PC-3 (cell line): ENCODE measurements at regions not wholly inside any gene's neighbourhood (a gene's known extent, or its start where the extent isn't known, plus 50 kb on each side); places are given as distances from the start of the nearest gene placed in this dataset.

ENCODE experiments used
- ATAC-seq: fragments of 200-7000 bp; cut with Tn5 transposase; 2 replicates; pipeline ENCODE4 v1.9.1; 2020; ENCODE audit warnings: mild to moderate bottlenecking, moderate library complexity
- BruUV-seq: library from RNA; stranded (reverse); fragments of 400-500 nt; replicated peaks from 2 replicates; lab custom pipeline; 2021; lab: Mats Ljungman, UMichigan
- CTCF ChIA-PET: fragments of 300-600 bp; sonication (Branson Sonifier 250); formaldehyde crosslinking; loops from one replicate; lab custom pipeline; 2022; ENCODE audit warnings: antibody characterized with exemption; lab: Charles Lee
- POLR2A ChIA-PET: fragments of 300-600 bp; sonication (Branson Sonifier 250); formaldehyde crosslinking; loops from one replicate; lab custom pipeline; 2022; ENCODE audit warnings: antibody characterized with exemption; ENCODE audit not compliant: unreplicated experiment; lab: Charles Lee
- DNase-seq: peaks from one replicate; pipeline ENCODE4 v3.0.0-alpha.2; 2015
- H2AFZ ChIP-seq: fragments of 300-600 bp; sonication (generic); 2 replicates; pipeline ENCODE4 v1.6.0; 2016; ENCODE audit warnings: antibody characterized with exemption, low read length
- H3F3A ChIP-seq: fragments of 300-600 bp; sonication (generic); one replicate; pipeline ENCODE4 v1.6.0; 2017; ENCODE audit warnings: antibody characterized with exemption, low read length, control low read depth, mild to moderate bottlenecking; ENCODE audit not compliant: unreplicated experiment
- H3K27ac ChIP-seq: fragments of 300-600 bp; sonication (generic); 2 replicates; pipeline ENCODE4 v1.5.1; 2016; ENCODE audit warnings: mild to moderate bottlenecking, low read length
- H3K27me3 ChIP-seq: fragments of 300-600 bp; sonication (generic); 2 replicates; pipeline ENCODE4 v1.6.1; 2016; ENCODE audit warnings: low read length, mixed read lengths
- H3K36me3 ChIP-seq: fragments of 300-600 bp; sonication (generic); 2 replicates; pipeline ENCODE4 v1.6.1; 2016; ENCODE audit warnings: low read depth, mixed run types, low read length, mixed read lengths
- H3K4me1 ChIP-seq: fragments of 300-600 bp; sonication (generic); 2 replicates; pipeline ENCODE4 v1.5.1; 2016; ENCODE audit warnings: low read length; ENCODE audit not compliant: insufficient read depth
- H3K4me2 ChIP-seq: fragments of 300-600 bp; sonication (generic); 2 replicates; pipeline ENCODE4 v1.6.0; 2016; ENCODE audit warnings: low read length
- H3K4me3 ChIP-seq: fragments of 300-600 bp; sonication (generic); 2 replicates; pipeline ENCODE4 v1.5.1; 2016; ENCODE audit warnings: mild to moderate bottlenecking, low read length, mixed read lengths
- H3K79me2 ChIP-seq: fragments of 300-600 bp; sonication (generic); 2 replicates; pipeline ENCODE4 v1.6.1; 2017; ENCODE audit warnings: low read length, mixed read lengths
- H3K9ac ChIP-seq: fragments of 300-600 bp; sonication (generic); 2 replicates; pipeline ENCODE4 v1.6.0; 2016; ENCODE audit warnings: mild to moderate bottlenecking, low read length
- H3K9me2 ChIP-seq: fragments of 300-600 bp; sonication (generic); replicated peaks from 2 replicates; pipeline ENCODE4 v1.6.1; 2016; ENCODE audit warnings: mixed run types, low read length, mixed read lengths
- H3K9me3 ChIP-seq: fragments of 300-600 bp; sonication (generic); 2 replicates; pipeline ENCODE4 v1.6.1; 2016; ENCODE audit warnings: low read length, mixed read lengths
- H4K20me1 ChIP-seq: fragments of 300-600 bp; sonication (generic); 2 replicates; pipeline ENCODE4 v1.6.1; 2016; ENCODE audit warnings: low read length, mixed read lengths
- CTCF ChIP-seq: fragments of 300-600 bp; sonication (generic); conservative IDR thresholded peaks from 2 replicates; pipeline ENCODE4 v1.5.1; 2017; ENCODE audit warnings: antibody characterized with exemption, low read depth, mild to moderate bottlenecking, low read length
- EZH2 ChIP-seq: fragments of 300-600 bp; sonication (generic); IDR thresholded peaks from one replicate; pipeline ENCODE4 v1.6.1; 2017; ENCODE audit warnings: antibody characterized with exemption, mild to moderate bottlenecking, low read length; ENCODE audit not compliant: unreplicated experiment
- EZH2phosphoT487 ChIP-seq: fragments of 300-600 bp; sonication (generic); IDR thresholded peaks from 2 replicates; pipeline ENCODE4 v1.6.1; 2018; ENCODE audit warnings: mild to moderate bottlenecking, antibody characterized with exemption, low read length, borderline replicate concordance
- intact Hi-C: fragments of 100-400 bp; cut with micrococcal nuclease; formaldehyde crosslinking; loops from 2 replicates; pipeline ENCODE4 v1.9.0; 2023

GRCh38 chr10:85008488-85009184 is 680.2 kb downstream of the CCSER2 start:
- no peak for ATAC-seq
- H3K9me3 ChIP-seq = no peaks in the 10 kb centered on the region
- intact Hi-C loops = no loop called here
- H3K4me1 ChIP-seq = no peaks in the 10 kb centered on the region
- H3K27ac ChIP-seq = no peak overlapping the region
- no peak overlapping the region for H3K4me2 ChIP-seq
- no peaks in the 10 kb centered on the region for H3K79me2 ChIP-seq
- no TSS peak for BruUV-seq
- no peak overlapping the region for H3K9ac ChIP-seq
- POLR2A ChIA-PET = no interaction called here
- no peak for DNase-seq
- H3K4me3 ChIP-seq = no peak overlapping the region
- CTCF ChIA-PET = no interaction called here
- TF ChIP-seq EZH2phosphoT487 = no peak
- TF ChIP-seq CTCF = no peak
- TF ChIP-seq EZH2 = no peak
- no peak overlapping the region for H2AFZ ChIP-seq
- no peaks in the 10 kb centered on the region for H4K20me1 ChIP-seq
- no peaks in the 10 kb centered on the region for H3K27me3 ChIP-seq
- no peaks in the 10 kb centered on the region for H3F3A ChIP-seq
- no peaks in the 10 kb centered on the region for H3K36me3 ChIP-seq
- H3K9me2 ChIP-seq = no peaks in the 10 kb centered on the region

GRCh38 chr10:85012305-85012704 is 683.9 kb downstream of the CCSER2 start:
- intact Hi-C loops = no loop called here
- BruUV-seq = no TSS peak
- Histone ChIP-seq H3K4me1 (no peaks in the 10 kb centered on the region), H3K27ac (no peak overlapping the region), H3K36me3 (no peaks in the 10 kb centered on the region), H3K4me2 (no peak overlapping the region), H3F3A (no peaks in the 10 kb centered on the region), H3K79me2 (no peaks in the 10 kb centered on the region), H4K20me1 (no peaks in the 10 kb centered on the region), H3K9ac (no peak overlapping the region), H3K9me3 (no peaks in the 10 kb centered on the region), H3K4me3 (no peak overlapping the region), H3K9me2 (no peaks in the 10 kb centered on the region), H3K27me3 (no peaks in the 10 kb centered on the region), H2AFZ (no peak overlapping the region)
- TF ChIP-seq CTCF (no peak), EZH2phosphoT487 (no peak), EZH2 (no peak)
- ChIA-PET CTCF (no interaction called here), POLR2A (no interaction called here)
- no peak for ATAC-seq
- DNase-seq = no peak

- no peak for TF ChIP-seq EZH2phosphoT487
- TF ChIP-seq CTCF = no peak
- TF ChIP-seq EZH2 = no peak
- H3K9me2 ChIP-seq = no peaks in the 10 kb centered on the region
- H3K4me2 ChIP-seq = no peak overlapping the region
- H3K79me2 ChIP-seq = no peaks in the 10 kb centered on the region
- H3K4me1 ChIP-seq = no peaks in the 10 kb centered on the region
- H3K27me3 ChIP-seq = no peaks in the 10 kb centered on the region
- H3F3A ChIP-seq = no peaks in the 10 kb centered on the region
- H3K36me3 ChIP-seq = no peaks in the 10 kb centered on the region
- ATAC-seq (no peak), DNase-seq (no peak)
- no TSS peak for BruUV-seq
- intact Hi-C loops = no loop called here
- no peaks in the 10 kb centered on the region for H4K20me1 ChIP-seq
- POLR2A ChIA-PET = no interaction called here
- no peak overlapping the region for H3K4me3 ChIP-seq
- 0 out of 2 replicates have a peak, but pooled peaks cover 7% of the 10 kb centered on the region for H3K9me3 ChIP-seq
- no peak overlapping the region for H3K9ac ChIP-seq
- no peak overlapping the region for H2AFZ ChIP-seq
- CTCF ChIA-PET = no interaction called here
- H3K27ac ChIP-seq = no peak overlapping the region
These were observed 698.6 kb downstream of the CCSER2 start for GRCh38 chr10:85026878-85027467.
